Hippocampal formation (tissue), 2 donors: ENCODE measurements at regions not wholly inside any gene's neighbourhood (a gene's known extent, or its start where the extent isn't known, plus 50 kb on each side); places are given as distances from the start of the nearest gene placed in this dataset.
"Not testable (repeated sequence)": the region's sequence is repeated elsewhere in the genome, so short reads cannot be mapped to it uniquely, and the experiment has no call there.

Experiments
- DNase-seq, 2 donors: peaks; one replicate each; lab custom pipeline; 2025; lab: John Stamatoyannopoulos, UW

DNA sequence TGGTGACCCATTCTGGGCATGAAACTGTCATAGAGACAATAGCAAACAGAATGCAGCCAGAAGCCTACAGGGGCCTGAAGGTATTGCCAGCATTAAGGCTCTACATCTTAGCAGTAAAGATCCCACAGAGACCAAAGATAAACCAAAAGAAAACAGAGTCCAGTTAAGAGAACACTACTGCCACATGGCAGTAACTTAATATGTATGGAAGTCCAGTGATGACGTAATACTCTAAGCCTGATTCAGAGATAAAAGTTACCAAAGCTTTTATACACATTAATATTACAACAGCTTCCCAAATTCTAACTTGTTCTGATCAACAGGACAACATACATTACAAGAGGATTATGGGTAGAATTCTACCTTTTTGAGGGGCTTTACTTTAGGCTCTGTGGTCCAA lies 371.5 kb downstream of the PRELID2 start:
- no peak for DNase-seq

DNA sequence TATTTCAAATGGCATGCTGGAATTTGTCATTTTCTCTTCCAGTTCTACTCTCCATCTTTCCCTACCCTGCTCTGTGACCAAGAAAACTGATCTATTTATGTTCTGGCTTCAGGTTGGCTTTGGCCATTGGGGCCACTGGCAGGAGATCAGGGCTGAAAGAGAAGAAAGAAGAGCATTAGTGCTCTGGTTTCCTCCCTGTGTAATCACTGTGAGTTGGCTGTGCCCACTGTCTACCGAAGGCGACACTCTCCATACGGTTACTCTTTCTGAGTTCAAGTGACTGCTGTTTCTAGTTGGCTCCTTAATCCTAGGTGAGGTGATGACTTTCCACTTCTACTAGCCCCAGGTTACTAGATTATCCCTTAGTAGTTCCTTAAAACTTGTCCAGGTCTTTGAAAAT lies 372.6 kb downstream of the PRELID2 start:
- no peak for DNase-seq

- DNase-seq, result no peak
These were observed 384.8 kb downstream of the PRELID2 start for GRCh38 chr5:145450286-145450885.

DNA sequence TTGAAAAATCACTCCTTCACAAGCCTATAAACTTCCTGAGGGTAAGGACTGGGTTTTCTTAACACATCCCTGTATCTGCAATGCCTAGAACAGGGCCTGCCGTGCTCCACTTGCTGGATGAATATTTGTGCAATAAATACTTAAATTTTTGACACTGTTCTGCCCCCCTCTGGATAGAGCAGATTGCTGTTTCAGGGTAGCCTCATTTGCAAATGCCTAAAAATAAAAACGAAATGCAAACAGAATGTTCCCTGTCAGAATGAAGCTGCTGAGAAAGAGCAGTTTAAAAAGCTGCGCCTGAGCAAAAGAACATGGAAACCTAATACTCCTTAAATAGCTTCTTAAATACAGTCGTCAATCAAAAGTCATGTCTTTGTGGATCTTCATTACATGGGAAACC lies 385.3 kb downstream of the PRELID2 start:
- DNase-seq, result peak; percentile 1 to 40

DNA sequence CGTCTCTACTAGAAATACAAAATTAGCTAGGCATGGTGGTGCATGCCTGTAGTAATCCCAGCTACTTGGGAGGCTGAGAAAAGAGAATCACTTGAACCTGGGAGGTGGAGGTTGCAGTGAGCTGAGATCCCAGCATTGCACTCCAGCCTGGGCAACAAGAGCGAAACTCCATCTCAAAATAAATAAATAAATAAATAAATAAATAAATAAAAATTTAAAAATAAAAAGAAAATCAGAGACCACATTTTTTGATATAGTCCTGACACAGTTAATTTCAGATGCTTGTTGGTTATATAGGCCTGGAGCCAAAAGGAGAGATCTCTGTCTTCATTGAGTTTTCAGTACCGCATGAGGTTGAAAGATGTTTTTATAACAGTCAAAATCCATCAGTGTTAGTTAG lies 388.3 kb downstream of the PRELID2 start:
- DNase-seq, result not testable (repeated sequence)

DNA sequence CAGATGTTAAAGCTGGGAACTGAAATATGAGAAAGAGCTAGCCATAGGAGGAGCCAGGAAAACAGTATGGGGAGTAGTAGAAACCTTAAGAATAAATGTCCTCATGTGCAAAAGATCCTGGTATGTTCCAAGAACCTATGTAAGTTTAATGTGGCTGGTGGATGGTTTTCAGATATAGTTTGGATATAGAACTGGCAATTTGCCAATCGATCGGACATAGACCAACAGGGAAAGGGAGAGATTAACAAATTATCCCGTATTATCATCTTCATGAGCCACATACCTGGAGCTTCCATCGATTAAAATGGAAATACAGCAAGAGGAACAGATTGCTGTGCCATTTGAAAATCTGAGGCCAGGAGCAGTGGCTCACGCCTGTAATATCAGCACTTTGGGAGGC lies 388.7 kb downstream of the PRELID2 start:
- no peak for DNase-seq

DNA sequence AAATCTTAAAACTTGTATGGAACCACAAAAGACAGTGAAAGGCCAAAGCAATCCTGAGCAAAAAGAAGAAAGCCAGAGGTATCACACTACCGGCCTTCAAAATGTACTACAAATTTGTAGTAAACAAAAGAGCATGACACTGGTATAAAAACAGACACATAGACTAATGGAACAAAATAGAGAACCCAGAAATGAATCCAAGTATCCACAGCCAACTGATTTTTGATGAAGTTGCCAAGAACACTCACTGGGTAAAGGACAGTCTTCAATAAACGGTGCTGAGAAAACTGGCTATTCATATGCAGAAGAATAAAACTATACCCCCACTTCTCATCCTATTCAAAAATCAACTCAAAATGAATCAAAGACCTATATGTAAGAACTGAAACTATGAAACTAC lies 390.1 kb downstream of the PRELID2 start:
- no peak for DNase-seq

DNA sequence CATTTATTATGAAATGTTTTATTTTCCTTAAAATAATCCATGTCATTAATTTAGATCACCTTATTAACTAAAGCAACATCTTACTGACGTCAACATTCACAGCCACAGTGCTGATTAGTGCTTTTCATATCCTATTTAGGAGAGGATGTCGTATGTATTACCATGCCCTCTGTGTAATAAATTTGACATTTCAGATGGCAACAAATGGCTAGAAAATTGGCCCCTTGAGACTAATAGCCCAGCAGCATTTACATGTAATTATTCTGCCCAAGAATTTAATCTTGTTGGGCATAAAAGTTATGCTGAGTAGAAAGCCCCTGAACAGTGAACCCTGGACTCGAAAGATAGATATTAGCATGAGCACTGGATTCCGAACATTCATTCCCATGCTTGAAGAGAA lies 391.2 kb downstream of the PRELID2 start:
- DNase-seq, result no peak

DNA sequence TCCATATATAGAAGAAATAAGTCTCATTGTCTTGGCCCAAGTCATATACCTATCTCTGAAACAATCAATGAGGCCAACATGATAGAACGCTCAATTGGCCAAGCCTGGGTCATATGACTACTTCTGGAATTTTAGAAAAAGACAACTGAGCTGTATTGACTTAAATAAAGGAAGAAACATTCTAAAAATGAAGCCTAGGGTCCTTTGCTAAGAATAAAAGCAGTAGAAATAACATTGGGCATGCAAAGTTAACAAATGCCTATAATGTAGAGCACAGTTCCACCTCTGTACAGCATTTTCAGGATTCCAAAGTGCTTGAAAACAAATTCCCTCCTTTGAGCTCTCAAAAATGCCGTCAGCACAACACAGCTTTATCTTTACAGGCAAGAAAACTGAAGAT lies 391.8 kb downstream of the PRELID2 start:
- DNase-seq, result no peak

GRCh38 chr5:145442661-145443060 lies 392.5 kb downstream of the PRELID2 start:
- DNase-seq, result not testable (repeated sequence)

GRCh38 chr5:145441228-145441627 lies 393.9 kb downstream of the PRELID2 start:
- no peak for DNase-seq

GRCh38 chr5:145437627-145438026 lies 397.5 kb downstream of the PRELID2 start:
- DNase-seq, result no peak

GRCh38 chr5:145433077-145433476 lies 402.1 kb downstream of the PRELID2 start:
- no peak for DNase-seq

GRCh38 chr5:145429170-145429569 lies 406.0 kb downstream of the PRELID2 start:
- DNase-seq, result no peak

GRCh38 chr5:145408048-145408341 lies 427.1 kb downstream of the PRELID2 start:
- DNase-seq, result no peak

- no peak for DNase-seq
These were observed 427.7 kb downstream of the PRELID2 start for GRCh38 chr5:145407300-145408047.

GRCh38 chr5:145403992-145404391 lies 431.1 kb downstream of the PRELID2 start:
- no peak for DNase-seq

- DNase-seq, result no peak
These were observed 438.3 kb downstream of the PRELID2 start for GRCh38 chr5:145396888-145397287.

DNA sequence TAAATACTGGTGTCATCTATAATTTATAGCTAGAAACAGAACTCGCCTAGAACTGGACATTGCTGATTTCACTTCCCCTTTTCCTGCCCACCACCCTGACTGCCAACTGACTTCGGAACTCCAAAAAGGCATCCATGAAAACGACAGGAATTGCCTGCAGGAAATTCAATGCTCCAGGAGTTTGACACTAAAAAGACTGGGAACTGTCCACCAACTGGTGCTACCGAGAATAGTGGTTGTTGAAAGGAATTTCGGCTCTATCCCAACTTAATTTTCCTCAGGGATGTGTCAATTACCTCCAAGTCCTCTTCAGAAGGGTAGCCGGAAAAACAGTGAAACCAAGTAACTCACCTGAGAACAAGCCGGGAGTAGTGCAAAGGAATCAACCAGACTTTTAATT lies 440.0 kb downstream of the PRELID2 start:
- DNase-seq, result not testable (repeated sequence)

GRCh38 chr5:145393426-145393825 lies 441.7 kb downstream of the PRELID2 start:
- DNase-seq, result no peak

DNA sequence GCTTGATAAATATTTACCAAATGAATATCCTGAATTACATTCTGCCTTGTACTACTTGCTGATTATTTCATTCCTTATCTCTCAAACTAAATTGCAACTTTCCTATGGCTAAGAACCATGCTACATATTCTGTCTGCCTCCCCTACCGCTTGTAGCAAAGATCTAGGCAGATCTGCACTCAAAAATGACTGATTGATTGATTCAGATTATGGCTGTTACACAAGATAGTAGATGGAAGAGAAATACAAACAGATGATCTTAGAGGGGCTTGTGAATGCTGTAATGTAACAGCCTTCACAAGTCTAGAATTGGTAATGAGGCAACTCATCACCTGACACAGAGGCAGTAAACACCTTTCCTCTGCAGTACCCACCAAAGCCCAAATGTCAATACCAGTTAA lies 446.1 kb downstream of the PRELID2 start:
- no peak for DNase-seq

DNA sequence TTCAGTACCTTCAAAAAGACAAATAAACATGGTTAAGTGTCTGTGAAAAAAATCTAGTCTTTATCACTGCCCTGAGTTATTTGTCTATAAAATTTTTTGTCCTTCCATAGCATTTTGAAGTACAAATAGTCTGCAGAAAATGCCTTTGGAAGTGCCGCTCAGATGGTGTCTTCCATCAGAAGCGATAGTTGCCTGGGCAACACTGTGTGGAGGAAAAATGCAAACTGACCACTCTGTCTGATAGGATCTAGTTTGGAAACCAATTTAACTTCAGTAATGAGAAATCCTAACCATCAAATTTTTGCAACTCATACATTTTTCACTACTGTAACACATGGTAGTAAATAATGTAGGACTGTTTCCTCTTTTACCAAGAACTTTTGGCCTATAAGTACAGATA lies 449.9 kb downstream of the PRELID2 start:
- no peak for DNase-seq

- no peak for DNase-seq
These were observed 456.9 kb downstream of the PRELID2 start for GRCh38 chr5:145378226-145378625.

GRCh38 chr5:145375521-145375920 lies 459.6 kb downstream of the PRELID2 start:
- DNase-seq, result no peak
